ENCODE measurements at regions not wholly inside any gene's neighbourhood (a gene's known extent, or its start where the extent isn't known, plus 50 kb on each side); places are given as distances from the start of the nearest gene placed in this dataset.
"Not testable (repeated sequence)": the region's sequence is repeated elsewhere in the genome, so short reads cannot be mapped to it uniquely, and the experiment has no call there.

DNA sequence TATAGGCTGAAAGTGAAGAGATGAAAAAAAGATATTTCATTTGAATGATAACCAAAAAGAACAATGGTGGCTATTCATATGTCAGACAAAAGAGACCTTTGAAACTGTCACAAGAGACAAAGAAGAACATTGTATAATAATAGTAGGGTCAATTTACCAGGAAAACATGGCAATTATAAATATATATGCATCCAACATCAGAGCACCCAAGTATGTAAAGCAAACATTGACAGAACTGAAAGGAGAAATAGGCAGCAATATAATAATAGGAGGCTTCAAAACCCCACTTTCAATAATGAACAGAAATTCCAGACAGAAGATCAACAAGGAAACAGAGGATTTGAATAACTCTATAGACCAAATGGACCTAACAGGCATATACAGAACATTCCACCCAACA lies 876.2 kb downstream of the GRID1 start:
- no peak for DNase-seq

DNA sequence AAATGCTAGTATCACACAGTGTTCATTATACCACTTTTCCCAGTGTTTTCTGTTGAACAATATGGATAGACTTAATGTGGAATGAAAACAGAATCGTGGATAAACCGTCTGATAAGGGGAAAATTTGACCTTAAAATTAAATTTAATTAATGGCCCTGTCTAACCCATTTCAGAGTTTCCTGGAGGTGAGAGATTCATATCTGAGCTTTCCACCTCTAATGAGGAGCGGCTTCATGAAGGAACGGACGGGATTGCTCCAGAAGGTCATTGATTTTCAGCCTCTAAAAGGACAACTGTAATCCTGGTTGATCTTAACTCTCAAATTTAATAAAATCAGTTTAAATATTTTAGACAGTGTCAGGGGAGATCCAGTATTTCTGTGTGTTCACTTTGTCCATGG lies 874.9 kb downstream of the GRID1 start:
- DNase-seq: no peak

DNA sequence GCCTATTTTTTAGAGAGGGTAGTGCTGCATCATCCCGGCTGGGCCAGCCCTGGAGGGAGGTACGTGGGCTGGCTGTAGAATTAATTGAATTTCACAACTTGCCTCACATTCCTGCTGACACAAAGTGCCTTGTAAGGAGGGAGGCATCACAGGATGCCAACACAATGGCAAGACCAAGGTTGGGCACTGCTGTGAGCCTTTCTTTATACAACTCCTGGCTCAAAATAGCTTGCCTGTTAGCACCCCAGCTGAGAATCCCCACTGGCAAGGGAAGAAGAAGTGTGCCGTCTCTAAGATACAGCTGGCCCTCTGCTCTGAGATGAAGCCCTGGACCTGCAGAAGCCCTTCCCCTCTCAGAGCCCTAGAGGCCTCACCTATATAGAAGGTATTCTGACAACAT lies 873.9 kb downstream of the GRID1 start:
- no peak for DNase-seq

DNA sequence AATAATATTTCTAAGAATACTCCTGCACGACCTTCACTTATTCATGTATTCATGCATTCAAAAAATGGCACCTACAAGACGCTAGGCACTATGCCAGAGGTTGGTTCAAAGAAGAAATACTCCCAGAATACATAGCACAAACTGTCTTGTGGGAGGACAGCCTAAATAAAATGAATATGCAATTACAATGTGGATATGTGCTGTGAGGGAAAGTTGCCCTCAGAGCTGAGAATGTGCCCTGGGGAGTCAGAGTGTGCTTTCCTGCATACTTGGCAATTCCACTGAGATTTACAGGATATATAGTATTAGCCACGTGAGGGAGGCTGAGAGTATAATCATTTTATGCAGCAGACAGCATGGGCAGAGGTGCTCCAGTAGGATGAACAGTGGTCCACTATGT lies 872.9 kb downstream of the GRID1 start:
- DNase-seq: no peak

DNA sequence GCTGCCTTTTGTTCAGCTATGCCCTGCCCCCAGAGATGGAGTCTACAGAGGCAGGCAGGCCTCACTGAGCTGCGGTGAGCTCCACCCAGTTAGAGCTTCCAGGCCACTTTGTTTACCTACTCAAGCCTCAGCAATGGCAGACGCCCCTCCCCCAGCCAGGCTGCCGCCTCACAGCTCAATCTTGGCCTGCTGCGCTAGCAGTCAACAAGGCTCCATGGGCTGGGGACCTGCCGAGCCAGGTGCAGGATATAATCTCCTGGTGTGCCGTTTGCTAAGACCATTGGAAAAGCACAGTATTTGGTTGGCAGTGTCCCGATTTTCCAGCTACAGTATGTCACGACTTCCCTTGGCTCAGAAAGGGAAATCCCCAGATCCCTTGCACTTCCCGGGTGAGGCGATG lies 862.0 kb downstream of the GRID1 start:
- DNase-seq: not testable (repeated sequence)

DNA sequence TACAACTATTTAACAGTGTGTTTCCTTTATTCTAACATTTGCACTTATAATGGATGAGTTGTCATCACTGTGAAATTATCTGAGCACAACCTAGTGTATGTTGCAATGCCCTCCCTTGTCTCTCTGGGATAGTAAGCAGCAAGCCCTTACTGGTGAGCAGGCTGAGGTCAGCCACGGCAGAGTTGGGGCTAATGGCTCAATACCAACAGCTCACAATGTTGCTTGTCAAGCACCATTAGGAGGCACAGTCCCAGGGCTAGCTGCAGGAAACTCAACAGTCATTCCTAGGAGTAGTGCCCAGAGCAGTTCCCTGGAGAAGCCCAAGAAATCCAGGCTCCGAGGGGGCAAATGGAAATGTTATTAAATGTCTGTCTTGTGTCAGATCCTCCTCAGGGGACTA lies 858.4 kb downstream of the GRID1 start:
- DNase-seq: no peak

DNA sequence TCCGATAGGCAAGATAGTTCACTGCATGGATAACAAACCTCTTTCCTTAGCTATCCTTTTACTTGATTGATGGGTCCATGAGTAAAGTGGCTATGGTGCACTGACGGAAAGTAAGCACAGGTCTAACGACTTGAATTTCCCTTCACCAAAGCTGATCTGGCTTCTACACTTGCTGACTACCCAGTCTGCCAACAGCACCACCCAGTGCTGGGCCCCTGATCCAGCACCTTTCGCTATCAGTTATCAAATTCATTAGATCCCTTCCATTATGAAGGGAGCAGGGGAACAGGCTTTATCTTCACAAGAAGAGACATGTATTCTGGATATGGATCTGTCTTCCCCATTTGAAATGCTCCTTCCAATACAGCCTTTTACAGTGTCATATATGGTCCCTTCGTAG lies 855.9 kb downstream of the GRID1 start:
- DNase-seq: no peak

DNA sequence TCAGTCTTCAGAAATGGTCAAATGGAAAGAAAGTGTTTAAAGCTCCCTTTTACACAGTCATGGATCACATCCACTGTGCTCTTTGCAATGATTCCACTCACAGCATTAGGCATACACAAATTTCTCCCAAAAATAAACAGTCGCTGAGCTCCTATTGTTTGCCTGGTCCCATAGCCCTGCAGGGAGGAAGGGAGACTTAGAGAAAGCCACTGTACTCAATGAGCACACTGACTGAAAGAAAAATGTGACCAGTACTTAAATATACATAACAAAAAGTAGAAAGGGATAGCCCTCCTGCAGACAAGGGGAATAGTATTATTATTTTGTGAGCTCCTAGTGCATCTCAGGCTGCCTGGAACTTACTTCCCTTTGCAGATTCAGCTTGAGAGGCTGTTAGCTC lies 853.2 kb downstream of the GRID1 start:
- no peak for DNase-seq

DNA sequence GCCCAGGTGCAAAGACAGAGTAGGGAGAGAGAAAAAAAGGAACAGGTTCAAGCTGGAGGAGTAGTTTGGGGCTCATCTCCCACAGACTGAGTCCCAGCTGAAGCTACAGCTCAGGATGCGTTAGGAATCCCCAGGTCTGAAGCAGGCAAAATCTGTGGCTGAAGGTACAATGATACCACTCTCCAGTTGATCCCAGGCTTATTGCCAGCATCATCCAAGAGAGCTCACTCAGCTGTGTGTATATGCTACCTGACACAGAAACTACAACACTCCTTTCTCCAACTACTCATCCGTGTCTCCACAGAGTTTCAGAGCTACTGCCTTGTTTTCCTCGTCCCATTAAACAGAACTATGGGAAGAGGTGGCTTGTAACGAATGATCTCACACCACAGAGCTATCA lies 851.3 kb downstream of the GRID1 start:
- DNase-seq: no peak

DNA sequence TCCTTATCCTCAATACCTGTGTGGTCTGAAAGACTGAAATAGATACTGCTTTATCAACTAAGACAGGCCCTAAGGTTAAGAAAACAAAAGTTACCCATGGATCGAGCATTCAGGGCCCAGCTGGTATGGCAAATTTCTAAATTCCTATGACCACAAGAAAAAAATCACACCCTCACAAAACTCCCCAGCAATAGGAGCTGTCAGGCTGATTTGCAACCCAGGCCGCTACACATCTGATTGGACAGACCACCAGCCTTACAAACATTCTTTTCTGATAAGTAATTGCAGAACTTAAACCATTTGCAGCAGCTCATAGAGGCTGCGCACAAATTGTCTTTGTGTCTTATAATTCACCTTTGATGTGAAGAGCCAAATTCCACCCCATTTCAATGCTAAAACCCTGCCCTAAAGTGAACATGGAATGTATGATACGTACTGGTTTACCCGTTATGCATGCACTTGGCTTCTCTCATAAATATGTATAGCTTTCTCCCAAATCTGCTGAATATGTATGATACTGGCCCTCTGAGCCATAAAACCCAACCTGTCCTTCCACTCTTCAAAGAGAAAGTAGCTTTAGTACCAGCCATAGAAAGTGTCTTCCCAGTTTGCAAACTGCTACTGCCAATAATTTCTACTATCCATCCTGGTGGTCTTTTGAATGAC lies 842.5 kb downstream of the GRID1 start:
- DNase-seq: no peak

DNA sequence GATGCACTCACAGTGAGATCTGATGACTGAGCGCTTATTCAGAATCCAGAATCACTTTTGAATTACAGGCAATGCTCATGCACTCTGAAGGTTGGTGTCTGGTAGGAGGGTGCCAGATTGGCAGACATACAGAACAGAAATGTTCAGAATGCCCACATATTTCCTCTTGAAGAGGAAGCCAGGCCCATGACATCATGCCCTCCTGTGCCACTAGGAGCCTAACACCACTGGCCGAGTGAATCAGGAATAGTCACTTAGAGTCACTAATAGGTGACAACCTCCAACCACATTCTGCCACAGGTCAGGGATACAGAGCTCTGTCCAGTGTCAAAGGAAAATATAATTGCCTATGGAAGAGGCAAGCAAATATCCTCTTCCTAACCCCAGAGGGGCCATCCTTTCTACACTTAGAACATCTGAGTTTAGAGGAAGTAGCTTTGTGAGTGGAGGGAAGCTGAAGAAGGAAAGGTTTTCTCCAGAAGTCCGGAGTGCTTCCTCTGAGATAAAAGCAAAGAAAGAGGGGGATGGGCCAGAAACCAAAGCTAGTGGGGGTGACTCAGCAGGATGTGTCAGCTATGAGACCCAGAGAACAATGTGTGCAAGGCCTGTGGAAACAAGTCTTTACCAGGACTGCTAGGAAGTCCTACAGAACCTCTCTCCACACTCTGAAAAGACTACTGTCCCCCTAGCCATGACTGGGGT lies 838.8 kb downstream of the GRID1 start:
- no peak for DNase-seq

DNA sequence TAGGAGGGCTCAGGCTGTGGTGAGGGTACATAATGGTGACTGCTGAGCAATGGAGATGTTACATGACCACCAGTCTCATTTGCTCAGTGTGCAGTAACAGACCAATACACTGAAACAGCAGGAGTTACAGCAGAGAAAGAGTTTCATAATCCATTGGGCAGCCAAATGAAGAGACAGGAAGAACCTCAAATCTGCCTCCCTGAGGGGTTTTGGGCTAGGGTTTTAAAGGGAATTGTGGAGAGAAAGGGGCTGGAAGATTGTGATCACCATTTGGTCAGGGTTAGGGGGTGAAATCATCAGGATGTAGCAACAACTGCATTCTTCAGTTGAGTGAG lies 838.3 kb downstream of the GRID1 start:
- no peak for DNase-seq

DNA sequence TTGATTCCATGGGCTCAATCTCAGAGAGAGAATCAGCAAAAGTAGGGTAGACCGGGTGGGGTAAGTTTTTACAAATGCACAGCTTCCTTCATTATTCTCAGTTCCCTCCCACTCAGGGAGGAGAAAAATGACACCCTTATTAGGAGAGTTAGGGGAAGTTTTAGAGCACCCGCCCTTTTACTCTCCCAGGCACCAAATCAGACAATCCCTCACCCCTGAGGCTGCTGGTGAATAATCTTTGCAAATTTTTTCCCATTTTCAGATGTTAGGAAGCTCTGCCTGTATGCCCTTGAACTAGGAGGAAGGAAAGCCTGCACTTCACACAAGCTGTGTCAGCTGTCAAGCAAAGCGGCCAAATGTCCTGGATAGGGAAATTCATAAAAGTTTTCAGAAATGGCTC lies 834.9 kb downstream of the GRID1 start:
- DNase-seq: no peak

DNA sequence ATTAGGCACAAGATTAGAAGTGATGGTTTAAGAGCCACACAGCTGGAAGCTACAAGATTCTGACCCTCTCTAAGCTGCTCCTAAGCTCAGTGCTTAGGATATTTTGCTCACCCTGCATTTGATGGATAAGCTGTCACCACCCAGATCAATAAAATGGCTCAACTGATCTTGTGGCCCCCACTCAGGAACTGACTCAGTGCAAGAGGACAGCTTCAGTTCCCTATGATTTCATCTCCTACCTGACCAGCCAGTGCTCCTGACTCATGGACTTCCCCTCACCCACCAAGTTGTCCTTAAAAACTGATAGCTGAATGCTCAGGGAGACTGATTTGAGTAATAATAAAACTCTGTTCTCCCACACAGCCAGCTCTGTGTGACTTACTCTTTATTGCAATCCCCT lies 833.8 kb downstream of the GRID1 start:
- DNase-seq: no peak

DNA sequence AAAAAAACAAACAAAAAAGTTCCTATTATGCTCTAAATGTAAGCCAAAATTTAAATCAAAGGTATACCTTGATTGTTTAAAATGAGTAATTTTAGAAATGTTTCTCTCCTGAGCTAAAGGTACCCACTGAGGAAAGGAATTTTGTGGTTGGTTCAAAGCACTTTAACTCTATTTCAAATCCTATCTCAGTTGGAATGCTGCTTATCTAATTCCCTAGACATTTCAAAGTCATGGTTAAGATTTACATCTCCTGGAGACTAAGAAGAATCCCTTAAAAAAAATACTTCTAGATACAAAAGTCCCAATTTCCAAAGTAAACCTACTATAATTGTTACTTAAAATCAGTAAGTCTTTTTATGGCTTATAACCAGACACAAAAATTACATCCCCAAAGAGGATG lies 830.7 kb downstream of the GRID1 start:
- no peak for DNase-seq

DNA sequence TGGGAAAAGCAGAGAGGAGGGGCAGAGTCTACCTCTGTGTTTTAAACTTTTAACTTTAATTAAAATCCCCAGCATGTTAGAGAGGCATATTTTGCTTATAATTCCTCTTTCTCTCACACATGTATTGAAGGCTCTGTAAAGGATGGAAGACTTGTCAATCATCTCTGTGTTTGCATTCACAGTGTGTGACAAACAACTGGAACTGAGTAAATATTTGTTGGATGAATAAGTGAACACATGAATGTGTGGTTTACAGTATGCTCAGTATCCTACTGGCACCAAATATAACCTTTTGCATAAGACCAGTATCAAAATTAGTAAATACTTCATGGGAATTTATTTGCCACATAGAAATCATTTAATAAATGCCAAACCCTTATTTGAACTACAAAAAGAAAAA lies 829.0 kb downstream of the GRID1 start:
- no peak for DNase-seq

DNA sequence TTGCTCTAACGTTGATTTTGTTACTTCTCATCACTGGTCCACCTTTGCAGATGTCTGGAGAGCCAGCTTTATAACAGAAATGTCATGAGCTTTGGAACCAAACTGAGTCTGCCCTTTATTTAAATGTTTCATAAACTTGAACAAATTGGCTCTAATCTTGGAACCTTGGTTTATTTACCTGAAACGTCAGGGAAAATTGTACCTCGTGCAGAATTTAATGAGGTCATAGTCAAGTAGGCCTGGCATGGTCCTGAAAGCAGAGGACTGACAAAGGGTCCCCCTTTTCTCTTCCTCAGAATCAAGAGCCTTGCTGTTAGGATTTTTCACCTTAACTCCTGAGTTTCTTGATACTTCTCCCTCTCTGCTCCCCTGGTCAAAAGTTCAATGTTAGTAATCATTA lies 828.0 kb downstream of the GRID1 start:
- DNase-seq: no peak

DNA sequence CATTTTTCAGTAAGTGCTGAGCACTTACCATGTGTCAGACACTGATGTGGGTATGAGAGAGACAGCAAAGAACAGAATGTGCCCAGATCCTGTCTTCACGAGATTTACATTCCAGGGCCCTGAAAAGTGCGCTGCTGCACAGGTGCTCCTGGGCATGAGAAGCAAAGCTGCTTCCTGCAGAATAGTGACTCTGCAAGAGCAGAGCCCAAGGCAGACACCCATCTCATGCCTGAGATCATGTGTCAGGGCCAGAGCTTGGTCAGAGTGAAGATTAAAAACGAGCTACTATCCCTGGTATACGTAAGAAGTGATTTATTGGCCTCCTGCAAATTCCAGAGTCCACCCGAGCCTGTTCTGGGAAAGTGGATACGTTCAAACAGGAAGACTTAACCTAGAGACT lies 824.4 kb downstream of the GRID1 start:
- no peak for DNase-seq

DNA sequence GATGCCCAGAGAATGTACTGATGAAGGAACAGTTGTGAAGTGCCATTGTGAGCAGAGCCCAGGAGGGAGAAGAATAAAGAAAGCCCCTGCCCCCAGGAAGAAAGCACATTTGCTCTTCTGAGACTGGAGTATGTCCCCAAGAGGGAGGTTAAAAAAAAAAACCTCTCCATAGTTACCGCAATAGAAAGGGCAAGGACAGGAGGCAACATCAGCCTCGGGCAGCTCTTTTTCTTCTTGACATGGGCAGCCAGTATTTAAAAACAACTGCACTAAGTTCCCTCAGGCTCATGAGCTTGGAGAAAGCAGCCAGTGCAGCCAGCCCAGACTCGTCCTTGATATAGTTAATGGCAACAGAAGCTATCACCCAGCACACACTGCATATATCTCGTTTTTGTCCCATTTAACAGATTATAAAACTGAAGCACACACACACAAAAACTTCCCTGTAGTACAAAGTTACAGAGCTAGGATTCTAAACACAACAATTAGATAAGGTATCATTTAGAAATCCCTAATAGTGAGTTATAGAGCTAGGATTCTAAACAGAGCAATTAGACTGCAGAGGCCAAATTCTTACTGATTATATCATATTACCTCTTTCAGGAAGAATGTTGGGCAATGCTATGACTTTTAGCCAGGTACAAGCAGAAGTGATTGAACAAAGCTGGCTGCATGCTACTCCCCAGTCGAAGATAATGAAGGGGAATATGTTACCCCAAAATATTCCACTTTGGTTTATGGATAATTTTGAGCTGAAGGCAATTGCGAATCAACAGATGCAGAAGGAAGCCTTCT lies 823.5 kb downstream of the GRID1 start:
- no peak for DNase-seq

DNA sequence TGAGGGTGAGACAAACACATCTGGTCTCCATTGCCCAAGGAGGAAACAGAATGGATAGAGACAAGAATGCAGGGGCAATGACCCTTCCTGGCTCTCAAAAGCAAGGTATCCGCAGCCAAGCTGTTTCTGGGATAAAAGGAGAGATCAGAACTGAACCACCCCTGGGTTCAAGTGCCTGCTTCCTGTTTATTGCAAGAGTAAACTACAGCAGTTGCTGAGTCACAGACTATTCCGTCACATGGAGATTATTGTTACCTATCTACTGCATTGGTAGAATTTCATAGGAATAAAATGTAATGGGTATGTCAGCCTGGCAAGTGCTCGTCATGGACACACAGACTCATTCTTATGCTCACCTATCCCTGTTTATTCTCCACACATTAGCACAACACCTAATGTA lies 821.6 kb downstream of the GRID1 start:
- DNase-seq: no peak

DNA sequence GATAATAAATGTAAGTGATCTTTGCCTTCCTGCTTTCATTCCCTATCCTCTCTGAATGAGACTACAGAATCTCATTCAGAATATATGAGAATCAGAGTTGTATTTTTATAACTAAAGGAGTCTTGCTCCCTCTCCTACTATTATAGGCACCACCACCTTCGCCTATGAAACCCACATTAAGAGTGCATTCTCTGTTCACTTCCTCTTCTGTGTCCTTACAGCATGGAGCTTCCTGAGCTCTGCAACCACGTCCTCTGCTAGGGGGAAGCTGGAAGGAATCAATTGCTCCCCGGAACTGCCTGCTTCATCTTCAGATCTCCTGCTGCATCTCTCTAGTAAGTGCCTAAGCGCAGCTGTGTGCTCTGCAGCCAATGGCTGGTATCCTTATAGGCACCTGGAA lies 820.7 kb downstream of the GRID1 start:
- no peak for DNase-seq

DNA sequence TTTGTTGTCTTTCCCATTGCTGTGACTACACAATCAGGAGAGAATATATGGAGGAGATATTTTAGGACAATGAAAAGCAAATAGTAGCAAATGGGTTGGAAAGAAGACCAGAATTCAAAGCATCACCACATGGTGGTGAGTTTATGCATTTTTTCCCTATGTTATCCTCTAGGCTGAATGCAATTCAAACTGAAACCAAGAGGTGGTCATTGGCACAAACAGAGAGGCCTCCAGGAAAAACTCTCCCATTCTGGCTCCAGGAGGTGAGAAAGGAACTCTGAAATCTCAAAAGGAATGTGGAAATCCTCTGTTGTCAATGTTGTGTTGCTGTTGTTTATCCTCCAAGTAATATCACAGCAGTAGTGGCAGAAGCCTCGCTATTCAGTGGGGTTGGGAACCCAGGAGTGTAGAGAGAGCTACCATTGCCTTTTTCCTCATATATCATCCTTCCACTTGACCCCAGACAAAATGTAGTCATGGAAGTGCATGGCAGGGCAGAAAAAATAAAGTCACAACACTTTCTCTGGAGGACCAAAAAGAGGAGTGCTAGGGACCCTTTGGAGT lies 819.1 kb downstream of the GRID1 start:
- DNase-seq: no peak

DNA sequence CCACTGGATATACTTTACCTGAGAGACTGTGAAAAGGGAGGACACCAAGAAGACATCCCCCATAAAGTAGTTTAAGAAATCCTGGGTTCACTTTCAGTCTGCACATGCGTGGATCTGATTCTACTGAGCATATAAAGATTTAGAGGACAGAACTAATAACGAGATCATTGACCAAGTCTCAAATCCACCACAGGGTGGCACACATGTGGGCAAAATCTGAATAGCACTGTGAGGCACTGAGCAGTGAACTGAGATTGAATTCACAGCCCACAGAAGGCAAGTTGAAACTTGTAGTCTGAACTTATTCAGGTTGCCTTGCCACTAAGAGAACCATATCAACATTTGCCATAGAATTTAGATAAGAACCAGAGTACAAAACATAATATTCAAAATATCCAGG lies 818.6 kb downstream of the GRID1 start:
- DNase-seq: no peak
